GM18861 (cell line): ENCODE measurements at regions not wholly inside any gene's neighbourhood (a gene's known extent, or its start where the extent isn't known, plus 50 kb on each side); places are given as distances from the start of the nearest gene placed in this dataset.
"Not testable (repeated sequence)": the region's sequence is repeated elsewhere in the genome, so short reads cannot be mapped to it uniquely, and the experiment has no call there.

ENCODE experiments used
- ATAC-seq: cut with Tn5 transposase; IDR thresholded peaks from one replicate; pipeline ENCODE4 v1.9.1; 2021; ENCODE audit not compliant: unreplicated experiment

- ATAC-seq: no peak
Observed at GRCh38 chr13:85610024-85610423, 189.2 kb downstream of the SLITRK6 start.

GRCh38 chr13:85608255-85608829, 190.9 kb downstream of the SLITRK6 start:
- no peak for ATAC-seq

- ATAC-seq: no peak
Observed at GRCh38 chr13:85603735-85604134, 195.5 kb downstream of the SLITRK6 start.

GRCh38 chr13:85601526-85601925, 197.7 kb downstream of the SLITRK6 start:
- no peak for ATAC-seq

GRCh38 chr13:85597790-85598500, 201.3 kb downstream of the SLITRK6 start:
- ATAC-seq: no peak

GRCh38 chr13:85592211-85592610, 207.0 kb downstream of the SLITRK6 start:
- no peak for ATAC-seq

GRCh38 chr13:85590231-85590931, 208.8 kb downstream of the SLITRK6 start:
- no peak for ATAC-seq

- no peak for ATAC-seq
Observed at GRCh38 chr13:85589021-85589420, 210.2 kb downstream of the SLITRK6 start.

GRCh38 chr13:85588359-85588758, 210.9 kb downstream of the SLITRK6 start:
- ATAC-seq: no peak

- ATAC-seq: no peak
Observed at GRCh38 chr13:85586856-85587255, 212.4 kb downstream of the SLITRK6 start.

GRCh38 chr13:85586422-85586831, 212.8 kb downstream of the SLITRK6 start:
- no peak for ATAC-seq

GRCh38 chr13:85582890-85583289, 216.3 kb downstream of the SLITRK6 start:
- ATAC-seq: no peak

- no peak for ATAC-seq
Observed at GRCh38 chr13:85575110-85575509, 224.1 kb downstream of the SLITRK6 start.

- ATAC-seq: no peak
Observed at GRCh38 chr13:85567909-85568308, 231.3 kb downstream of the SLITRK6 start.

- ATAC-seq: no peak
Observed at GRCh38 chr13:85565652-85566051, 233.6 kb downstream of the SLITRK6 start.

GRCh38 chr13:85564598-85564997, 234.6 kb downstream of the SLITRK6 start:
- ATAC-seq: no peak

GRCh38 chr13:85562282-85562681, 236.9 kb downstream of the SLITRK6 start:
- ATAC-seq: no peak

GRCh38 chr13:85557691-85558467, 241.3 kb downstream of the SLITRK6 start:
- ATAC-seq: no peak

GRCh38 chr13:85551012-85551411, 248.2 kb downstream of the SLITRK6 start:
- ATAC-seq: no peak

- ATAC-seq: no peak
Observed at GRCh38 chr13:85549819-85550218, 249.4 kb downstream of the SLITRK6 start.

- ATAC-seq: not testable (repeated sequence)
Observed at GRCh38 chr13:85548845-85549244, 250.4 kb downstream of the SLITRK6 start.
